Left lung (tissue), 4 donors: ENCODE measurements at regions not wholly inside any gene's neighbourhood (a gene's known extent, or its start where the extent isn't known, plus 50 kb on each side); places are given as distances from the start of the nearest gene placed in this dataset.
A peak's percentile ranks its signal among the peaks of the same experiment; 100 is the strongest.
"Not testable (repeated sequence)": the region's sequence is repeated elsewhere in the genome, so short reads cannot be mapped to it uniquely, and the experiment has no call there.

Source experiments
- ATAC-seq: fragments of 200-7000 bp; cut with Tn5 transposase; one replicate; pipeline ENCODE4 v1.9.1; 2020; ENCODE audit warnings: moderate library complexity
- DNase-seq, 4 donors: peaks; one replicate each; pipeline ENCODE4 v3.0.0-alpha.2; 2013 to 2020
- H3K27ac ChIP-seq, 2 donors: fragments of 200-600 bp; sonication (generic) in 1 of 2; one replicate each; pipeline versions ENCODE4 v1.5.0 to v1.8.0; 2020 to 2021
- H3K27me3 ChIP-seq, 2 donors: fragments of 200-600 bp; sonication (generic) in 1 of 2; one replicate each; pipeline versions ENCODE4 v1.5.0 to v1.8.0; 2020 to 2021
- H3K36me3 ChIP-seq, 2 donors: fragments of 200-600 bp; sonication (generic) in 1 of 2; one replicate each; pipeline versions ENCODE4 v1.5.0 to v1.8.0; 2020 to 2021
- H3K4me1 ChIP-seq, 2 donors: fragments of 200-600 bp; one replicate each; pipeline ENCODE4 v1.8.0; 2021
- H3K4me3 ChIP-seq, 2 donors: fragments of 200-600 bp; sonication (generic) in 1 of 2; one replicate each; pipeline versions ENCODE4 v1.5.0 to v1.8.0; 2020 to 2021; ENCODE audit warnings: mild to moderate bottlenecking in 1 of 2
- H3K9me3 ChIP-seq, 2 donors: fragments of 200-600 bp; sonication (generic) in 1 of 2; one replicate each; pipeline versions ENCODE4 v1.5.0 to v1.8.0; 2020 to 2021
- CTCF ChIP-seq, 2 donors: fragments of 200-600 bp; sonication (generic) in 1 of 2; IDR thresholded peaks; one replicate each; pipeline versions ENCODE4 v1.5.0 to v1.8.0; 2021; ENCODE audit warnings: antibody characterized with exemption in 2 of 2
- intact Hi-C, 2 donors: fragments of 100-400 bp; cut with DNase I; formaldehyde crosslinking; loops; one replicate each; pipeline versions ENCODE4 v1.11.2 to v1.14.2; 2022
- donor health status: DM: no; HTN: yes; CAD: no.
- donor health status: DM: no; HTN: no; CAD: no.

GRCh38 chr1:104630567-104631149 lies 881.0 kb downstream of the AMY1C start:
- no peak for TF ChIP-seq CTCF (IDR thresholded peaks at IDR 0.05)
- Histone ChIP-seq H3K27me3 (no peaks in the 10 kb centered on the region), H3K36me3 (no peaks in the 10 kb centered on the region), H3K4me3 (no peak overlapping the region), H3K4me1 (no peaks in the 10 kb centered on the region), H3K27ac (no peak overlapping the region), H3K9me3 (no peaks in the 10 kb centered on the region)
- intact Hi-C loops = no loop called here
- DNase-seq (no peak), ATAC-seq (no peak)

DNA sequence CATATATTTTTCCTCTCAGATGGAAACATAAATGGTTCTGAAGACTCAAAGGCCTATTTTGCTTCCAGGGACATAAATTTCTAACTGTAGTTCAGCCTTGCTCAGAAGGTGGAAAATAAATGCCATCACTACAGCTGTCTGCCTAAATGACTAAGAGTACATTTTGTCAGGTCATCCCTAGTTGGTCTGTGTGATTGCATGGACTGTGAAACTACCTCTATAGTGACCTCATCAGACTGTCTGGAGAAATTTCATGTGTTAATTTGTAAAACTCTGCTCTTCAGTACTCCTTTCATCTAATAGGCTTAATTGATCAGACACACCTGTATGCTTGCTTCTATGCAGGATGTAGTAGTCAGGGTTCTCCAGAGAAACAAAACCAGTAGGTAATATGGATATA lies 886.9 kb downstream of the AMY1C start:
- ATAC-seq (no peak), DNase-seq (no peak)
- Histone ChIP-seq H3K27ac (no peak overlapping the region), H3K9me3 (no peaks in the 10 kb centered on the region), H3K27me3 (no peaks in the 10 kb centered on the region), H3K4me3 (no peak overlapping the region), H3K4me1 (no peaks in the 10 kb centered on the region), H3K36me3 (no peaks in the 10 kb centered on the region)
- no peak for TF ChIP-seq CTCF (IDR thresholded peaks at IDR 0.05)
- intact Hi-C loops = no loop called here

DNA sequence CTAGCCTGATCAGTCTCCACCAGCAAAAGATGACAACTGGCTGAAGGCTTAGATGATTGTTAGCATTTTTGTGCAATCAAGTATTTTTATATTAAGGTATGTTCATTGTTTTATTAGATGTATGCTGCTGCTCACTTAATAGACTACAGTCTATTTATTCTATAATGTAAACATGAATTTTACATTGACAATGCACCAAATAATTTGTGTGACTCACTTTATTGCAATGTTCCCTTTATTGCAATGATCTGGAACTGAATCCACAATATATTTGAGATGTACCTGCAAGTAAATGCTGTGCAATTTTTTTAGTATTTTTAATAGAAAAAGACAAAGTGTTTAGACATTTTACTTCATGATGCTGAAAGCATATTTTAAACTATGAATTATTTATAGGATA lies 896.5 kb downstream of the AMY1C start:
- H3K4me3 ChIP-seq = no peak overlapping the region
- H3K27me3 ChIP-seq = no peaks in the 10 kb centered on the region
- H3K27ac ChIP-seq = no peak overlapping the region
- no peak for ATAC-seq
- DNase-seq = no peak
- TF ChIP-seq CTCF (IDR thresholded peaks at IDR 0.05) = no peak
- intact Hi-C loops = no loop called here
- no peaks in the 10 kb centered on the region for H3K36me3 ChIP-seq
- no peaks in the 10 kb centered on the region for H3K4me1 ChIP-seq
- H3K9me3 ChIP-seq = no peaks in the 10 kb centered on the region

DNA sequence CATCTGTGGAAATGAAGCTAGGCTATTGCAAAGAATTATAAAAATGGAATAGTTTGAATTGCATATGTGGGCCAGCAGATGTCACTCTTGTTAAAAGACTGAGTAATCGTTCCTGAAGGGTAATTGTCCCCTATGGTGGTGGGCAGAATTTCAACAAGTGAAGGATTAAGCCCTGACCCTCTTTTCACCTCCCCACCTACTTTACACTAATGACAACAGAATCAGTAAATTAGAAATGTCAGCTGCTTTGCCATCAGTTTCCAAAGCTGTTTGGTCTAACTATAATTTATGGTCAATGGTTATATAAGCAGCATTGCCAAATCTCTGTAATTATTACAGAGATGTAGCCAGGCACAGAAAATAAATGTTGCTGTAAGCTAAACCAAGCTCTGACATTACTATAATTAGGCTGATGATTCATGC lies 898.6 kb downstream of the AMY1C start:
- ATAC-seq (peak; percentile 24), DNase-seq (peak in 2 of 4 donors; percentile 27 to 61)
- Histone ChIP-seq H3K27ac (no peak overlapping the region), H3K4me1 (no peaks in the 10 kb centered on the region), H3K36me3 (no peaks in the 10 kb centered on the region), H3K27me3 (no peaks in the 10 kb centered on the region), H3K9me3 (no peaks in the 10 kb centered on the region), H3K4me3 (no peak overlapping the region)
- no peak for TF ChIP-seq CTCF (IDR thresholded peaks at IDR 0.05)
- intact Hi-C loops = no loop called here

DNA sequence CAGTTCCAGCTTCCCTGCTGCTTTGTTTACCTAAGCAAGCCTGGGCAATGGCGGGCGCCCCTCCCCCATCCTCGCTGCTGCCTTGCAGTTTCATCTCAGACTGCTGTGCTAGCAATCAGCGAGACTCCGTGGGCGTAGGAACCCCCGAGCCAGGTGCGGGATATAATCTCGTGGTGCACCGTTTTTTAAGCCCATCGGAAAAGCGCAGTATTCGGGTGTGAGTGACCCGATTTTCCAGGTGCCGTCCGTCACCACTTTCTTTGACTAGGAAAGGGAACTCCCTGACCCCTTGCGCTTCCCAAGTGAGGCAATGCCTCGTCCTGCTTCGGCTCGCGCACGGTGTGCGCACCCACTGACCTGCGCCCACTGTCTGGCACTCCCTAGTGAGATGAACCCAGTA lies 914.7 kb downstream of the AMY1C start:
- H3K27me3 ChIP-seq, H3K4me1 ChIP-seq, ATAC-seq, H3K36me3 ChIP-seq, H3K4me3 ChIP-seq, DNase-seq, intact Hi-C loops, H3K9me3 ChIP-seq, H3K27ac ChIP-seq: not testable (repeated sequence)

- intact Hi-C loops = no loop called here
- Histone ChIP-seq H3K27ac (no peak overlapping the region), H3K4me1 (no peaks in the 10 kb centered on the region), H3K9me3 (no peaks in the 10 kb centered on the region), H3K4me3 (no peak overlapping the region), H3K27me3 (no peaks in the 10 kb centered on the region), H3K36me3 (no peaks in the 10 kb centered on the region)
- ATAC-seq (no peak), DNase-seq (no peak)
- TF ChIP-seq CTCF (IDR thresholded peaks at IDR 0.05) = no peak
Observed at GRCh38 chr1:104665300-104665699, 915.6 kb downstream of the AMY1C start.
